Kidney (tissue), 13 donors: ENCODE measurements at regions not wholly inside any gene's neighbourhood (a gene's known extent, or its start where the extent isn't known, plus 50 kb on each side); places are given as distances from the start of the nearest gene placed in this dataset.

ENCODE experiments used
- DNase-seq, 5 donors: peaks; one replicate each; pipeline ENCODE4 v3.0.0-alpha.2; 2013 to 2020
- FAIRE-seq: peaks from 2 replicates; lab custom pipeline; 2012; peaks lifted over from hg19 to GRCh38; lab: Jason Lieb, UNC
- H3K27ac ChIP-seq, 2 donors: one replicate each; pipeline ENCODE4 v1.7.0; 2013; ENCODE audit warnings: low read depth in 2 of 2, low read length in 2 of 2, inconsistent platforms in 1 of 2
- H3K27me3 ChIP-seq: one replicate; pipeline ENCODE4 v1.7.1; 2013; ENCODE audit warnings: low read length, inconsistent platforms; ENCODE audit not compliant: control insufficient read depth, insufficient read depth
- H3K36me3 ChIP-seq, 3 donors: one replicate each; pipeline versions ENCODE4 v1.7.0 to v1.7.1; 2013; ENCODE audit warnings: low read length in 3 of 3, control low read depth in 1 of 3, inconsistent platforms in 1 of 3; ENCODE audit not compliant: insufficient read depth in 3 of 3, control insufficient read depth in 2 of 3
- H3K4me1 ChIP-seq, 3 donors: one replicate each; pipeline versions ENCODE4 v1.7.0 to v1.7.1; 2013; ENCODE audit warnings: low read length in 3 of 3, inconsistent platforms in 1 of 3, low read depth in 1 of 3; ENCODE audit not compliant: control insufficient read depth in 2 of 3, insufficient read depth in 2 of 3
- H3K4me3 ChIP-seq, 3 donors: one replicate each; pipeline versions ENCODE4 v1.7.0 to v1.8.1; 2013; ENCODE audit warnings: low read length in 3 of 3, control low read depth in 1 of 3, inconsistent platforms in 1 of 3
- H3K9ac ChIP-seq, 3 donors: one replicate each; pipeline versions ENCODE4 v1.7.0 to v1.7.1; 2013; ENCODE audit warnings: low read length in 3 of 3, control low read depth in 1 of 3, inconsistent platforms in 1 of 3
- H3K9me3 ChIP-seq, 3 donors: one replicate each; pipeline versions ENCODE4 v1.7.0 to v1.7.1; 2013; ENCODE audit warnings: low read length in 3 of 3, control low read depth in 1 of 3, inconsistent platforms in 1 of 3; ENCODE audit not compliant: control insufficient read depth in 2 of 3, insufficient read depth in 1 of 3
- intact Hi-C: fragments of 100-400 bp; cut with DNase I; formaldehyde crosslinking; loops from one replicate; pipeline ENCODE4 v1.11.1; 2022
- TF ChIP-seq, protein P1 (sequence below): IDR thresholded peaks from 3 replicates; pipeline ENCODE4 v1.5.1; 2012; ENCODE audit warnings: mild to moderate bottlenecking, moderate library complexity, borderline replicate concordance; ENCODE audit not compliant: insufficient read depth; ENCODE audit errors: extremely low read depth
- donor health status: control.
- donor health status: control.
- donor health status: control.
- donor health status: control.
- donor health status: control.
- donor health status: DM: yes; HTN: yes; CAD: no.
- donor health status: Normal renal cell carcinoma (clear cell type).

GRCh38 chr7:10767771-10768170 lies 205.9 kb upstream of the PHF14 start:
- intact Hi-C loops: no loop called here
- Histone ChIP-seq H3K4me1 (no peaks in the 10 kb centered on the region), H3K9me3 (no peaks in the 10 kb centered on the region), H3K27me3 (no peaks in the 10 kb centered on the region), H3K36me3 (no peaks in the 10 kb centered on the region), H3K27ac (no peak overlapping the region), H3K4me3 (no peak overlapping the region), H3K9ac (no peak overlapping the region)
- TF ChIP-seq, protein P1, sequence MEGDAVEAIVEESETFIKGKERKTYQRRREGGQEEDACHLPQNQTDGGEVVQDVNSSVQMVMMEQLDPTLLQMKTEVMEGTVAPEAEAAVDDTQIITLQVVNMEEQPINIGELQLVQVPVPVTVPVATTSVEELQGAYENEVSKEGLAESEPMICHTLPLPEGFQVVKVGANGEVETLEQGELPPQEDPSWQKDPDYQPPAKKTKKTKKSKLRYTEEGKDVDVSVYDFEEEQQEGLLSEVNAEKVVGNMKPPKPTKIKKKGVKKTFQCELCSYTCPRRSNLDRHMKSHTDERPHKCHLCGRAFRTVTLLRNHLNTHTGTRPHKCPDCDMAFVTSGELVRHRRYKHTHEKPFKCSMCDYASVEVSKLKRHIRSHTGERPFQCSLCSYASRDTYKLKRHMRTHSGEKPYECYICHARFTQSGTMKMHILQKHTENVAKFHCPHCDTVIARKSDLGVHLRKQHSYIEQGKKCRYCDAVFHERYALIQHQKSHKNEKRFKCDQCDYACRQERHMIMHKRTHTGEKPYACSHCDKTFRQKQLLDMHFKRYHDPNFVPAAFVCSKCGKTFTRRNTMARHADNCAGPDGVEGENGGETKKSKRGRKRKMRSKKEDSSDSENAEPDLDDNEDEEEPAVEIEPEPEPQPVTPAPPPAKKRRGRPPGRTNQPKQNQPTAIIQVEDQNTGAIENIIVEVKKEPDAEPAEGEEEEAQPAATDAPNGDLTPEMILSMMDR: no peak
- DNase-seq (no peak), FAIRE-seq (no peak)

DNA sequence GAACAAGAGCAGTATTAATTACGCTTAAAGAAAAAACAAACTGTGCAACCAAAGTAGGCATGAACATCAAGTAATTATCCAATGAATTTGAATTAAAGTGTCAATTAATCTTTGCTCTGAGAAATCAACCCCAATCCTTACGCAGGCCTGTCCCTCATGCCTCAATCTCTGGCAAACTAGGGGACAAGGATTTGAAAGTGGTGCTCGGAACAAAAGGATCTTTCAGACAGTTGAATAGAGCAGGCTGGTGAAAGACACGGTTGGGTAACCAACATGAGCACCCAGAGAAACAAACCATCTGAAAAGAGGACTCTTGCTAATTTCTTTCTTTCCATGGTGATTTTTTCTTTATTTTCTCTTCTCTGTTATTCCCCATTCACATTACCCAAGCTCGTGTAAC lies 203.5 kb upstream of the PHF14 start:
- no peaks in the 10 kb centered on the region for H3K27me3 ChIP-seq
- TF ChIP-seq, protein P1: no peak
- no peak overlapping the region for H3K9ac ChIP-seq
- no peaks in the 10 kb centered on the region for H3K9me3 ChIP-seq
- H3K4me1 ChIP-seq: no peaks in the 10 kb centered on the region
- H3K4me3 ChIP-seq: no peak overlapping the region
- H3K27ac ChIP-seq: no peak overlapping the region
- DNase-seq (no peak), FAIRE-seq (no peak)
- H3K36me3 ChIP-seq: no peaks in the 10 kb centered on the region
- intact Hi-C loops: no loop called here

- intact Hi-C loops: no loop called here
- no peak overlapping the region for H3K9ac ChIP-seq
- TF ChIP-seq, protein P1: no peak
- no peak for DNase-seq
- H3K4me1 ChIP-seq: no peaks in the 10 kb centered on the region
- H3K27ac ChIP-seq: no peak overlapping the region
- no peak for FAIRE-seq
- no peaks in the 10 kb centered on the region for H3K27me3 ChIP-seq
- no peak overlapping the region for H3K4me3 ChIP-seq
- H3K9me3 ChIP-seq: no peaks in the 10 kb centered on the region
- no peaks in the 10 kb centered on the region for H3K36me3 ChIP-seq
These were observed 200.2 kb upstream of the PHF14 start for GRCh38 chr7:10773430-10773829.
